ENCODE measurements at regions not wholly inside any gene's neighbourhood (a gene's known extent, or its start where the extent isn't known, plus 50 kb on each side); places are given as distances from the start of the nearest gene placed in this dataset.

DNA sequence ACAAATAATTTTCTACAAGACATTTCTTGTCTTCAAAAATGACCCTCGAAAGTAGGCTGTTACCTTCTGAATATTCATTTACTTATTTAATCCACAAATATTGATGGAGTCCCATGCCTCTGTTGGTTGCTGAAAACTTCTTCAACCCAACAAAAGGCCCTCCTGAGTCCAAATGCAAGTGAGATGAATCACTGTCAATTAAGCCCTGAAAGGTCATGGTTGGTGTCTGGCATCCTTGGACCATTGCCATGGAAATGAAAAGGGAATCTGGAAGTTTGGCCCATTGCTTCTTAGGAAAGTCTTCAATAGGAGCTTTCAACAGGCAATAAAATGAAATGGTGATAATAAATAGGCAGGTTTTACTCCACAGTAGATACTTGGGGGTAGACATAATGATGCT lies 364.7 kb upstream of the DYNLRB2 start:
- TF ChIP-seq FOXP2 (optimal IDR thresholded peaks at IDR 0.05; ENCODE audit: control extremely low read depth, extremely low read length, insufficient read depth), result no peak
- no peak for TF ChIP-seq EZH2 (IDR thresholded peaks at IDR 0.05)
- TF ChIP-seq POLR2AphosphoS5 (IDR thresholded peaks at IDR 0.05; ENCODE audit: borderline replicate concordance, low read depth, low read length), result no peak
- Histone ChIP-seq H3K9ac (ENCODE audit: insufficient read length) (no peak overlapping the region), H3K27ac (no peak overlapping the region), H3K36me3 (ENCODE audit: insufficient read depth, low read length) (no peaks in the 10 kb centered on the region), H3K9me3 (ENCODE audit: low read depth, low read length) (no peaks in the 10 kb centered on the region), H3K4me3 (no peak overlapping the region)
- no peak for DNase-seq (ENCODE audit: low read depth, low spot score)

DNA sequence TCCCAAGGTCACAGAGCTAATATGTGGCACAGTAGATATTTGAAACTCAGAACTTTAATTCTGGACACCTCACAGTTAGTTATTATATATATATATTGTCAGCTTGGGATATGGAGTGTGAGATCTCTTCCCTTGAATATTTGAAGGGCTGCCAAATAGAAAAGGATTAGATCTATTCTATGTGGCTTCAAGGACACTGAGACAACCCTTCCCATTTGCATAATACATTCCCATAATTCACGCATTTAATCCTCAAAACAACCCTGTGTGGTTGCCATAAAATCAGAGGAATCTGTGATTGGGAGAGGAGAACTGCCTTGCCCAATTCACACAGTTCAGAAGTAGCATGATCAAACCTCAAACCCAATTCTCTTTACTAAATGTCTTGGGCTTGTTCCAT lies 365.8 kb upstream of the DYNLRB2 start:
- TF ChIP-seq EZH2 (IDR thresholded peaks at IDR 0.05) (no peak), FOXP2 (optimal IDR thresholded peaks at IDR 0.05; ENCODE audit: control extremely low read depth, extremely low read length, insufficient read depth) (no peak), POLR2AphosphoS5 (IDR thresholded peaks at IDR 0.05; ENCODE audit: borderline replicate concordance, low read depth, low read length) (no peak)
- Histone ChIP-seq H3K27ac (no peak overlapping the region), H3K4me3 (no peak overlapping the region), H3K9ac (ENCODE audit: insufficient read length) (no peak overlapping the region), H3K36me3 (ENCODE audit: insufficient read depth, low read length) (no peaks in the 10 kb centered on the region), H3K9me3 (ENCODE audit: low read depth, low read length) (no peaks in the 10 kb centered on the region)
- DNase-seq (ENCODE audit: low read depth, low spot score), result no peak

GRCh38 chr16:80174416-80174815 lies 366.4 kb upstream of the DYNLRB2 start:
- no peak overlapping the region for H3K27ac ChIP-seq
- TF ChIP-seq POLR2AphosphoS5 (IDR thresholded peaks at IDR 0.05; ENCODE audit: borderline replicate concordance, low read depth, low read length), result no peak
- no peak for TF ChIP-seq FOXP2 (optimal IDR thresholded peaks at IDR 0.05; ENCODE audit: control extremely low read depth, extremely low read length, insufficient read depth)
- TF ChIP-seq EZH2 (IDR thresholded peaks at IDR 0.05), result no peak
- no peak overlapping the region for H3K4me3 ChIP-seq
- no peak overlapping the region for H3K9ac ChIP-seq (ENCODE audit: insufficient read length)
- no peaks in the 10 kb centered on the region for H3K9me3 ChIP-seq (ENCODE audit: low read depth, low read length)
- no peak for DNase-seq (ENCODE audit: low read depth, low spot score)
- no peaks in the 10 kb centered on the region for H3K36me3 ChIP-seq (ENCODE audit: insufficient read depth, low read length)

DNA sequence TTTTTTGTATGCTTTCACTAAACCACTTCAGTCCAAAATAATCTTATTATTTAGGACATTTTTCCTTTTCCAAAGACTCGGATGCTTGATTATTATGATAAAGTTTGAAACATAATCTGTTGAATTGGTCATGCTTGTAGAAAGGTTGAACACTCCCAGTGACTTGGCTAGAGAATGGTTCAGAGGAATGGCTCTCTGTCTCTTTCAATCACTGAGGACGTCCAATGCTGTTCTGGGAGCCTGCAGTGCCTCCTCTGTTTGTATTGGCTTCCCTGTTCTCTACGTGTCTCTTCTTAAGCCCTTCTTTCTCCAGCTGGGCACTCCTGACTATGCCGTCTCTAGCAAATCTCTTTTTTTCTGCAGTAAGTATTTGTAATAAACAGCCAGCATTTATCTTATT lies 369.0 kb upstream of the DYNLRB2 start:
- Histone ChIP-seq H3K9ac (ENCODE audit: insufficient read length) (no peak overlapping the region), H3K4me3 (no peak overlapping the region), H3K9me3 (ENCODE audit: low read depth, low read length) (no peaks in the 10 kb centered on the region), H3K36me3 (ENCODE audit: insufficient read depth, low read length) (no peaks in the 10 kb centered on the region), H3K27ac (no peak overlapping the region)
- TF ChIP-seq POLR2AphosphoS5 (IDR thresholded peaks at IDR 0.05; ENCODE audit: borderline replicate concordance, low read depth, low read length) (no peak), EZH2 (IDR thresholded peaks at IDR 0.05) (no peak), FOXP2 (optimal IDR thresholded peaks at IDR 0.05; ENCODE audit: control extremely low read depth, extremely low read length, insufficient read depth) (no peak)
- no peak for DNase-seq (ENCODE audit: low read depth, low spot score)

GRCh38 chr16:80171199-80171598 lies 369.6 kb upstream of the DYNLRB2 start:
- no peak overlapping the region for H3K4me3 ChIP-seq
- H3K27ac ChIP-seq, result no peak overlapping the region
- H3K36me3 ChIP-seq (ENCODE audit: insufficient read depth, low read length), result no peaks in the 10 kb centered on the region
- no peak overlapping the region for H3K9ac ChIP-seq (ENCODE audit: insufficient read length)
- H3K9me3 ChIP-seq (ENCODE audit: low read depth, low read length), result no peaks in the 10 kb centered on the region
- no peak for TF ChIP-seq EZH2 (IDR thresholded peaks at IDR 0.05)
- no peak for TF ChIP-seq FOXP2 (optimal IDR thresholded peaks at IDR 0.05; ENCODE audit: control extremely low read depth, extremely low read length, insufficient read depth)
- TF ChIP-seq POLR2AphosphoS5 (IDR thresholded peaks at IDR 0.05; ENCODE audit: borderline replicate concordance, low read depth, low read length), result no peak
- no peak for DNase-seq (ENCODE audit: low read depth, low spot score)

GRCh38 chr16:80167657-80168390 lies 373.0 kb upstream of the DYNLRB2 start:
- no peak for TF ChIP-seq EZH2 (IDR thresholded peaks at IDR 0.05)
- no peak for TF ChIP-seq POLR2AphosphoS5 (IDR thresholded peaks at IDR 0.05; ENCODE audit: borderline replicate concordance, low read depth, low read length)
- no peak for TF ChIP-seq FOXP2 (optimal IDR thresholded peaks at IDR 0.05; ENCODE audit: control extremely low read depth, extremely low read length, insufficient read depth)
- no peak for DNase-seq (ENCODE audit: low read depth, low spot score)
- no peak overlapping the region for H3K9ac ChIP-seq (ENCODE audit: insufficient read length)
- H3K4me3 ChIP-seq, result no peak overlapping the region
- H3K36me3 ChIP-seq (ENCODE audit: insufficient read depth, low read length), result no peaks in the 10 kb centered on the region
- no peaks in the 10 kb centered on the region for H3K9me3 ChIP-seq (ENCODE audit: low read depth, low read length)
- no peak overlapping the region for H3K27ac ChIP-seq

DNA sequence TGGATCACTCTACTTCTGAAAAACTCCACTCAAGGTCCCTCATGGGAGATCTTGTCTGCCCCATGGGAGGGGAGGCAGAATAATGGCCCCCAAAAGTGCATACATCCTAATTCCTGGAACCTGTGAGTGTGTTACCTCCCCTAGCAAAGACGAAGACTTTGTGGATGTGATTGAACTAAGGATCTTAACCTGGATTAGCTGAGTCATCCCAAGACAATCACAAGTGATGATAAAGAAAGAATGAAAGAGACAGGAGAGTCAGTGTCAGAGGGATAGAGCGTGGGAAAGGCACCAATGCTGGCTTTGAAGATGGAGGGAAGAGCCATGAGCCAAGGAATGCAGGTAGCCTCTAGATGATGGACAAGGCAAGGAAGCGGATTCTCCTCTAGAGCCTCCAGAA lies 374.7 kb upstream of the DYNLRB2 start:
- Histone ChIP-seq H3K27ac (no peak overlapping the region), H3K4me3 (no peak overlapping the region), H3K36me3 (ENCODE audit: insufficient read depth, low read length) (no peaks in the 10 kb centered on the region), H3K9me3 (ENCODE audit: low read depth, low read length) (no peaks in the 10 kb centered on the region), H3K9ac (ENCODE audit: insufficient read length) (no peak overlapping the region)
- TF ChIP-seq EZH2 (IDR thresholded peaks at IDR 0.05), result no peak
- TF ChIP-seq POLR2AphosphoS5 (IDR thresholded peaks at IDR 0.05; ENCODE audit: borderline replicate concordance, low read depth, low read length), result no peak
- TF ChIP-seq FOXP2 (optimal IDR thresholded peaks at IDR 0.05; ENCODE audit: control extremely low read depth, extremely low read length, insufficient read depth), result no peak
- DNase-seq (ENCODE audit: low read depth, low spot score), result no peak

- H3K9ac ChIP-seq (ENCODE audit: insufficient read length), result no peak overlapping the region
- no peaks in the 10 kb centered on the region for H3K36me3 ChIP-seq (ENCODE audit: insufficient read depth, low read length)
- H3K9me3 ChIP-seq (ENCODE audit: low read depth, low read length), result no peaks in the 10 kb centered on the region
- TF ChIP-seq FOXP2 (optimal IDR thresholded peaks at IDR 0.05; ENCODE audit: control extremely low read depth, extremely low read length, insufficient read depth) (no peak), POLR2AphosphoS5 (IDR thresholded peaks at IDR 0.05; ENCODE audit: borderline replicate concordance, low read depth, low read length) (no peak), EZH2 (IDR thresholded peaks at IDR 0.05) (no peak)
- DNase-seq (ENCODE audit: low read depth, low spot score), result no peak
- H3K27ac ChIP-seq, result no peak overlapping the region
- H3K4me3 ChIP-seq, result no peak overlapping the region
Observed at GRCh38 chr16:80164966-80165550, 375.7 kb upstream of the DYNLRB2 start.
